Stimulated activated naive B cell treated with anti-CD40 and anti-IgM and Interleukin-4, amounts not matched to agents 10 μg/mL and 1 μg/mL and 100 μg/mL, for 72 hours (primary cell): ENCODE measurements at regions not wholly inside any gene's neighbourhood (a gene's known extent, or its start where the extent isn't known, plus 50 kb on each side); places are given as distances from the start of the nearest gene placed in this dataset.
"Not testable (repeated sequence)": the region's sequence is repeated elsewhere in the genome, so short reads cannot be mapped to it uniquely, and the experiment has no call there.

Source experiments
- ATAC-seq, 2 donors: fragments of 150-1000 bp; cut with Tn5 transposase; replicated peaks; 2 replicates each; pipeline ENCODE4 v1.10.0; 2021; ENCODE audit warnings: moderate library complexity in 1 of 2
- DNase-seq: peaks from one replicate; pipeline ENCODE4 v3.0.0; 2021
- H3K27ac Mint-ChIP-seq: one replicate; pipeline ENCODE4 v1.8.0; 2022; ENCODE audit warnings: mild to moderate bottlenecking, mixed read lengths
- H3K27me3 Mint-ChIP-seq, 2 donors: one replicate each; pipeline ENCODE4 v1.8.0; 2022; ENCODE audit warnings: mixed read lengths in 2 of 2
- H3K36me3 Mint-ChIP-seq, 2 donors: one replicate each; pipeline ENCODE4 v1.8.0; 2022; ENCODE audit warnings: mixed read lengths in 2 of 2, mild to moderate bottlenecking in 1 of 2
- H3K4me1 Mint-ChIP-seq, 2 donors: one replicate each; pipeline ENCODE4 v1.8.0; 2022; ENCODE audit warnings: mixed read lengths in 2 of 2, mild to moderate bottlenecking in 1 of 2
- H3K4me3 Mint-ChIP-seq, 2 donors: one replicate each; pipeline ENCODE4 v1.8.0; 2022; ENCODE audit warnings: mild to moderate bottlenecking in 2 of 2, mixed read lengths in 2 of 2, moderate library complexity in 1 of 2
- H3K9me3 Mint-ChIP-seq, 2 donors: one replicate each; pipeline ENCODE4 v1.8.0; 2022; ENCODE audit warnings: mixed read lengths in 2 of 2, mild to moderate bottlenecking in 1 of 2

DNA sequence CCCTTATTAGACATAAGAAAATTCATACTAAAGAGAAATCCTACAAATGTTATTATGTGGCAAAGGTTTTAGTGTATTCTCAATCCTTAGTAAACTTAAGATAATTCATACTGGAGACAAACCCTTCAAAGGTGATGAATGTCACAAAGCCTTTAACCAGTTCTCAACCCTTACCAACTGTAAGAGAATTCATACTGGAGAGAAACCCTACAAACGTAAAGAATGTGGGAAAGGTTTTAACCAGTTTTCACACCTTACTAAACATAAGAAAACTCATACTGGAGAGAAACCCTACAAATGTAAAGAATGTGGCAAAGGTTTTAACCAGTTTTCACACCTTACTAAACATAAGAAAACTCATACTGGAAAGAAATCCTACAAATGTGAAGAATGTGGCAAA lies 93.2 kb downstream of the ZNF680 start:
- H3K36me3 Mint-ChIP-seq = peaks cover 11 to 17% of the 10 kb centered on the region in 2 donors
- H3K9me3 Mint-ChIP-seq = peaks cover 13 to 24% of the 10 kb centered on the region in 2 donors
- H3K4me1 Mint-ChIP-seq = no peaks in the 10 kb centered on the region
- ATAC-seq (no peak), DNase-seq (no peak)
- no peaks in the 10 kb centered on the region for H3K27me3 Mint-ChIP-seq
- H3K4me3 Mint-ChIP-seq = no peak overlapping the region
- H3K27ac Mint-ChIP-seq = no peak overlapping the region

- Mint-ChIP-seq H3K4me3 (no peak overlapping the region), H3K27me3 (no peaks in the 10 kb centered on the region), H3K36me3 (peaks cover 11 to 20% of the 10 kb centered on the region in 2 donors), H3K27ac (no peak overlapping the region), H3K4me1 (no peaks in the 10 kb centered on the region), H3K9me3 (peaks cover 14 to 24% of the 10 kb centered on the region in 2 donors)
- ATAC-seq (no peak), DNase-seq (no peak)
Measured at GRCh38 chr7:64465551-64465950, 97.3 kb downstream of the ZNF680 start.

DNA sequence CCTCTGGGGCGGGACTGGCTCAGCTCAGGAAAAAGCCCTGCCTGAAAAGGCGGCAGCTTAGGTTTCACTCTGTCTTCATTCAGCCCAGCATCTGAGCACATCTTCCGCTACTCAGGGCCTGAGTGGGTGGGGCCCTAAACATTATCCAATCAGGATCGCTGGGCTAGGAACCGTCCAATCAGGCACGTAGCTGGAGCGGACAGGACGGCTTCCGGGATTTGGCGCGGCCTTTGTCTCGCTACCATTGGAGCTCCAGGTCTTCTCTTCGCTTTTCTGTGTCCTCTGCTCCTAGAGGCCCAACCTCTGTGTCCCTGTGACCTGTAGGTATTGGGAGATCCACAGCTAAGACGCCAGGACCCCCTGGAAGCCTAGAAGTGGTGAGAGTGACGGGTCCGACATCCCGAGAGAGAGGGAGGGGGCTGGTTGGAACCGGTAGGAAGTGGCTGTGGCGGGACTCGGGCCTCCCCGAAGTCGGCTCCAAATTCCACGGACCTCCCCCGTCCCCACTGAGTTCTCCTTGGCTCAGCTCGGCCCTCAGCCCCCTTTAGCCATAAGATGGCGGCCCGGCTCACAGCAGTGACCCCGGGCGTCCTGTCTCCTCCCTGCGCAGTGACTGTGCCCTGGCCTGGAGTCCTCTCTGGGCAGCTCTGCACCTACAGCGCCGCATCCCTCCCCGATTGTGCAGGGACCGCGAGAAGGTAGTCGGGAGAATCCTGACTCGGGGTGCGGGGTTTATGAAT lies 99.1 kb downstream of the ZNF680 start:
- ATAC-seq = peak; percentile 96 to 100
- peak; percentile 35 for DNase-seq
- Mint-ChIP-seq H3K27ac (peak overlapping the region; percentile 92), H3K9me3 (peaks cover 11 to 16% of the 10 kb centered on the region in 2 donors), H3K27me3 (no peaks in the 10 kb centered on the region), H3K4me3 (peak overlapping the region; percentile 75 to 92), H3K36me3 (peaks cover 11 to 15% of the 10 kb centered on the region in 2 donors), H3K4me1 (no peaks in the 10 kb centered on the region)

DNA sequence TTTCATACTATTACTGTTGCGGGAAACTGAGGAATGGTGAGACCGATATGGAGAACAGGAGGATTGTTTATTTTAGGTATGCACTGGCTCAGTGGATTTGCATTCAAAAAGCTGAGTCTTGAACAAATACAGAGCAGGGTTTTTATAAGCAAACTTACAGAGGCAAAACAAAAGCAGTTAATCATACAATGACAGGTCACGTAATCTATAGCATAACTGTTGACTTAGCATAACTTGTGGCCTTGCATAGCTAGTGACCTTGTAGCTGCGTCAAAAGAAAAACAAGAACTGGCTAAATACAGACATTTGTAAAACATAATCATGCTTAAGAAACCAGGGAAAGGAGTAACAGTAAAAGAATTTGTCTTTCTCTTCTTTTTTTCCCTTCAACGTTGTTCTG lies 103.0 kb downstream of the ZNF680 start:
- not testable (repeated sequence) for DNase-seq, H3K4me1 Mint-ChIP-seq, H3K27me3 Mint-ChIP-seq, H3K9me3 Mint-ChIP-seq, H3K27ac Mint-ChIP-seq, H3K36me3 Mint-ChIP-seq, ATAC-seq, H3K4me3 Mint-ChIP-seq

- Mint-ChIP-seq H3K36me3 (no peaks in the 10 kb centered on the region), H3K4me3 (no peak overlapping the region), H3K27me3 (no peaks in the 10 kb centered on the region), H3K9me3 (peaks cover 8 to 9% of the 10 kb centered on the region in 2 donors), H3K27ac (no peak overlapping the region), H3K4me1 (no peaks in the 10 kb centered on the region)
- no peak for ATAC-seq
- DNase-seq = no peak
Measured at GRCh38 chr7:64433590-64433989, 119.8 kb downstream of the ZNF736 start.

- DNase-seq (no peak), ATAC-seq (no peak)
- Mint-ChIP-seq H3K27ac (no peak overlapping the region), H3K4me1 (no peaks in the 10 kb centered on the region), H3K9me3 (peaks cover 8 to 9% of the 10 kb centered on the region in 2 donors), H3K36me3 (no peaks in the 10 kb centered on the region), H3K4me3 (no peak overlapping the region), H3K27me3 (no peaks in the 10 kb centered on the region)
Measured at GRCh38 chr7:64431838-64432237, 118.1 kb downstream of the ZNF736 start.

- H3K9me3 Mint-ChIP-seq = peaks cover 10 to 13% of the 10 kb centered on the region in 2 donors
- H3K4me1 Mint-ChIP-seq = no peaks in the 10 kb centered on the region
- ATAC-seq (no peak), DNase-seq (no peak)
- no peaks in the 10 kb centered on the region for H3K27me3 Mint-ChIP-seq
- no peak overlapping the region for H3K4me3 Mint-ChIP-seq
- no peaks in the 10 kb centered on the region for H3K36me3 Mint-ChIP-seq
- no peak overlapping the region for H3K27ac Mint-ChIP-seq
Measured at GRCh38 chr7:64429232-64429631, 115.5 kb downstream of the ZNF736 start.

DNA sequence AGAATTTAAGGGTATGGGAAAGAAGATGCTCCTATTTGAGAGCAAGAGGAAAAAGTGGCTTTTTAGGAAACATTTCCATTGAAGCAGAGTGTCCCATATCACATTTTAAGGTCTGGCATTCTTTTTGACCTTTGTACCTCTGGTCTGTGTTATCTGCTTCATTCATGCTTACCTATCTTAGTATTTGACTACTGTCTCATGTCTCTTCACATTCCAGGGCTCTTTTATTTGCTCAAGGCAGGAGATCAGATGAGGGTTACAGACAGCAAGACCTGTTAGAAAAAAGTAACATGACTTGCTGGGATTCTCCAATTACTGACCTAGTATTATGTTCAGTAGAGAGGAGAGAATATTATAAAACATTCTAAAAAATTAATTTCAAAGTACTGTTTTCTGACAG lies 111.7 kb downstream of the ZNF736 start:
- H3K9me3 Mint-ChIP-seq = peaks cover 12 to 16% of the 10 kb centered on the region in 2 donors
- not testable (repeated sequence) for H3K27me3 Mint-ChIP-seq, H3K27ac Mint-ChIP-seq, H3K4me3 Mint-ChIP-seq, DNase-seq, H3K36me3 Mint-ChIP-seq, ATAC-seq, H3K4me1 Mint-ChIP-seq

DNA sequence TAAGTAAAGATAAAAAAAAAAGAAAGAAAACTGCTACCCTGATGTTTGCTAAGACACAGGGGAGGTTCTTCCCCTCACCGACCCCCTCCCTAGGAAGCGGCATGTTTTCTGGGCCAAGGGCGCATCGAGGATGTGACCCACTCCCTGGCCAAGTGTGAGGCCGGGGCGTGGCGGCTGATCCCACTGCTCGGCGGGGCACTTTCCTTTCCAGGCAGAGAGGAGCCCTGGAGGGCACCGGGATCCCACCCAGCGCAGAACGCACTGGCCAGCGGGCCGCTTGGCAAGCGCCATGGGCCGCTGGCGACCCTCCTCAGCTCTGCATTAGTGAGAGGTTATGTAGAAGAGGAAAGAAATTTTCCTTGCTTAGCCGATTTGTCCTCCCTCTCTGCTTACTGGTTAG lies 93.4 kb downstream of the ZNF736 start:
- Mint-ChIP-seq H3K4me1 (peaks cover 0 to 2% of the 10 kb centered on the region in 2 donors), H3K9me3 (peaks cover 9 to 10% of the 10 kb centered on the region in 2 donors), H3K27ac (no peak overlapping the region), H3K27me3 (no peaks in the 10 kb centered on the region), H3K4me3 (no peak overlapping the region), H3K36me3 (no peaks in the 10 kb centered on the region)
- no peak for DNase-seq
- no peak for ATAC-seq
